Keratinocyte (primary cell): ENCODE measurements at regions not wholly inside any gene's neighbourhood (a gene's known extent, or its start where the extent isn't known, plus 50 kb on each side); places are given as distances from the start of the nearest gene placed in this dataset.

Source experiments
- DNase-seq: peaks from one replicate; pipeline ENCODE4 v3.0.0-alpha.2; 2011; ENCODE audit warnings: low read depth, missing footprints, low spot score
- FAIRE-seq: peaks from 2 replicates; lab custom pipeline; 2011; peaks lifted over from hg19 to GRCh38; lab: Jason Lieb, UNC
- H2AFZ ChIP-seq: 2 replicates; pipeline ENCODE4 v1.6.0; 2012; ENCODE audit warnings: low read length, control low read depth, inconsistent platforms; ENCODE audit not compliant: control insufficient read depth
- H3K27ac ChIP-seq: 2 replicates; pipeline ENCODE4 v1.5.1; 2011; ENCODE audit warnings: low read length; ENCODE audit not compliant: control insufficient read depth, insufficient read depth
- H3K27me3 ChIP-seq: 3 replicates; pipeline ENCODE4 v1.6.0; 2011; ENCODE audit warnings: low read length; ENCODE audit not compliant: control insufficient read depth, insufficient read depth; ENCODE audit errors: extremely low read depth
- H3K36me3 ChIP-seq, 2 experiments: 2 replicates in 1 of 2; 3 replicates in 1 of 2; pipeline ENCODE4 v1.5.1; 2011; ENCODE audit warnings: low read length in 2 of 2, mild to moderate bottlenecking in 1 of 2; ENCODE audit not compliant: control insufficient read depth in 2 of 2, insufficient read depth in 2 of 2; ENCODE audit errors: extremely low read depth in 1 of 2
- H3K4me1 ChIP-seq: 3 replicates; pipeline ENCODE4 v1.5.1; 2011; ENCODE audit warnings: low read length; ENCODE audit not compliant: control insufficient read depth, insufficient read depth; ENCODE audit errors: extremely low read depth
- H3K4me2 ChIP-seq: 3 replicates; pipeline ENCODE4 v1.6.0; 2011; ENCODE audit warnings: low read depth, low read length; ENCODE audit not compliant: control insufficient read depth, insufficient read depth; ENCODE audit errors: extremely low read depth
- H3K4me3 ChIP-seq, 3 experiments: fragments of 200-600 bp in 1 of 3; sonication (generic) in 1 of 3; 2 replicates in 2 of 3; 3 replicates in 1 of 3; pipeline ENCODE4 v1.5.1; 2011 to 2016; ENCODE audit warnings: low read length in 3 of 3, mild to moderate bottlenecking in 3 of 3, control low read depth in 2 of 3, inconsistent platforms in 1 of 3, low read depth in 1 of 3, mixed read lengths in 1 of 3, mixed run types in 1 of 3, moderate library complexity in 1 of 3; ENCODE audit not compliant: control insufficient read depth in 2 of 3, insufficient read depth in 2 of 3; ENCODE audit errors: extremely low read depth in 1 of 3
- H3K79me2 ChIP-seq: 2 replicates; pipeline ENCODE4 v1.6.0; 2012; ENCODE audit warnings: low read length; ENCODE audit not compliant: control insufficient read depth, insufficient read depth
- H3K9ac ChIP-seq: 3 replicates; pipeline ENCODE4 v1.6.0; 2011; ENCODE audit warnings: low read length; ENCODE audit not compliant: control insufficient read depth, insufficient read depth; ENCODE audit errors: extremely low read depth
- H3K9me1 ChIP-seq: 3 replicates; pipeline ENCODE4 v1.6.0; 2011; ENCODE audit warnings: low read length; ENCODE audit not compliant: control insufficient read depth, insufficient read depth; ENCODE audit errors: extremely low read depth
- H3K9me3 ChIP-seq: 2 replicates; pipeline ENCODE4 v1.5.1; 2012; ENCODE audit warnings: low read depth, low read length; ENCODE audit not compliant: control insufficient read depth
- H4K20me1 ChIP-seq: 3 replicates; pipeline ENCODE4 v1.6.0; 2011; ENCODE audit warnings: low read length; ENCODE audit not compliant: control insufficient read depth, insufficient read depth; ENCODE audit errors: extremely low read depth
- EZH2 ChIP-seq: IDR thresholded peaks from one replicate; pipeline ENCODE4 v1.6.1; 2012; ENCODE audit warnings: inconsistent platforms, mild to moderate bottlenecking, low read length, moderate library complexity
- dilution Hi-C: fragments of 300-500 bp; cut with MboI; formaldehyde crosslinking; loops from one replicate; pipeline ENCODE4 v1.7.0; 2020; ENCODE audit warnings: low sequenced_read_pairs; ENCODE audit not compliant: extremely low pct_ligation_motif_present
- TF ChIP-seq, protein P1 (sequence below), 3 experiments: IDR thresholded peaks in 1 of 3; conservative IDR thresholded peaks in 1 of 3; optimal IDR thresholded peaks in 1 of 3; 2 replicates in 2 of 3; 3 replicates in 1 of 3; pipeline versions ENCODE3 to v1.5.1; 2011; ENCODE audit warnings: low read length in 3 of 3, mild to moderate bottlenecking in 3 of 3, moderate library complexity in 2 of 3, control low read depth in 1 of 3, inconsistent platforms in 1 of 3; ENCODE audit not compliant: insufficient read depth in 2 of 3; ENCODE audit errors: extremely low read depth in 1 of 3

DNA sequence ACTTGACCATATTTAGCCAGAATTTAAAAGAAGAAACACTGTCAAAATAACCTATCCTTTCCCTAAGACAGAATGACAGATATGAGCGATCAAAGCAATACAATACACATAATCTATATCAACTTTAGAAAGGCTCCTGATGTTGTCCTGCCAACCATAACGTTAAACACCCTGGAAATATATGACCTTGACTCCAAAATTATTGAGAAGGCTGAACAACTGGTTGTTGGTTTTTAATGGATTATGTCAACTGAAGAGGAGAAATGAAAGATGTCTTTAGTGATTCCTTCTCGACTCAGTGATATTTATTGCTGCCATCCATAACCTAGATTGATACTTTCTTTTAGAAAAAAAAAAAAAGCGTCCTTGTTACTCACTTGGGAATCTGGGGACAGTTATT is 957.2 kb downstream of the SLITRK1 start:
- Histone ChIP-seq H2AFZ (no peak overlapping the region), H3K79me2 (no peaks in the 10 kb centered on the region), H3K4me1 (no peaks in the 10 kb centered on the region), H4K20me1 (no peaks in the 10 kb centered on the region), H3K27me3 (no peaks in the 10 kb centered on the region), H3K36me3 (no peaks in the 10 kb centered on the region), H3K27ac (no peak overlapping the region), H3K9me3 (no peaks in the 10 kb centered on the region), H3K4me3 (no peak overlapping the region), H3K4me2 (no peak overlapping the region), H3K9me1 (no peaks in the 10 kb centered on the region), H3K9ac (no peak overlapping the region)
- FAIRE-seq: no peak
- no peak for TF ChIP-seq EZH2
- TF ChIP-seq, protein P1, sequence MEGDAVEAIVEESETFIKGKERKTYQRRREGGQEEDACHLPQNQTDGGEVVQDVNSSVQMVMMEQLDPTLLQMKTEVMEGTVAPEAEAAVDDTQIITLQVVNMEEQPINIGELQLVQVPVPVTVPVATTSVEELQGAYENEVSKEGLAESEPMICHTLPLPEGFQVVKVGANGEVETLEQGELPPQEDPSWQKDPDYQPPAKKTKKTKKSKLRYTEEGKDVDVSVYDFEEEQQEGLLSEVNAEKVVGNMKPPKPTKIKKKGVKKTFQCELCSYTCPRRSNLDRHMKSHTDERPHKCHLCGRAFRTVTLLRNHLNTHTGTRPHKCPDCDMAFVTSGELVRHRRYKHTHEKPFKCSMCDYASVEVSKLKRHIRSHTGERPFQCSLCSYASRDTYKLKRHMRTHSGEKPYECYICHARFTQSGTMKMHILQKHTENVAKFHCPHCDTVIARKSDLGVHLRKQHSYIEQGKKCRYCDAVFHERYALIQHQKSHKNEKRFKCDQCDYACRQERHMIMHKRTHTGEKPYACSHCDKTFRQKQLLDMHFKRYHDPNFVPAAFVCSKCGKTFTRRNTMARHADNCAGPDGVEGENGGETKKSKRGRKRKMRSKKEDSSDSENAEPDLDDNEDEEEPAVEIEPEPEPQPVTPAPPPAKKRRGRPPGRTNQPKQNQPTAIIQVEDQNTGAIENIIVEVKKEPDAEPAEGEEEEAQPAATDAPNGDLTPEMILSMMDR (optimal IDR thresholded peaks at IDR 0.05 in 1 of 3, IDR thresholded peaks at IDR 0.05 in 1 of 3, conservative IDR thresholded peaks at IDR 0.05 in 1 of 3; ENCODE audit: extremely low read depth in 1 of 3, insufficient read depth in 2 of 3, low read length in 3 of 3): no peak
- dilution Hi-C loops: no loop called here
- DNase-seq: no peak

DNA sequence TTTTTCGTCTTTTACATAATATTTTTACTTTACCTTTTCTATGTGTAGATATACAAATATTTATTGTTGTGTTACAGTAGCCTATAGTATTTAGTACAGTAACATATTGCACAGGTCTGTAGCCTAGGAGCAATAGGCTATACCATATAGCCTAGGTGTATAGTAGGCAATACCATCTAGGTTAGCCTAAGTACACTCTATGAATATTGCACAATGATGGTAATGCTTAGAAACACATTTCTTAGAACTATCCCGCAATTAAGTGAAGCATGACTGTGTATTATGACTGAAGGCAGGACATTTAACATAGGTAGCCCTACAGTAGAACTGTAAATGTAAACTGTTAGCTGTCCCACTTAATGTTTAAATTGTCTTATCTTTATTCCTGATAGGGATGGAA is 964.3 kb downstream of the SLITRK1 start:
- FAIRE-seq (no peak), DNase-seq (no peak)
- no peak for TF ChIP-seq EZH2
- TF ChIP-seq, protein P1 (optimal IDR thresholded peaks at IDR 0.05 in 1 of 3, IDR thresholded peaks at IDR 0.05 in 1 of 3, conservative IDR thresholded peaks at IDR 0.05 in 1 of 3; ENCODE audit: extremely low read depth in 1 of 3, insufficient read depth in 2 of 3, low read length in 3 of 3): no peak
- H3K27me3 ChIP-seq: no peaks in the 10 kb centered on the region
- no peak overlapping the region for H3K9ac ChIP-seq
- H3K4me2 ChIP-seq: no peak overlapping the region
- no peaks in the 10 kb centered on the region for H4K20me1 ChIP-seq
- no peaks in the 10 kb centered on the region for H3K4me1 ChIP-seq
- H3K79me2 ChIP-seq: no peaks in the 10 kb centered on the region
- dilution Hi-C loops: no loop called here
- no peaks in the 10 kb centered on the region for H3K9me3 ChIP-seq
- no peaks in the 10 kb centered on the region for H3K36me3 ChIP-seq
- no peak overlapping the region for H3K27ac ChIP-seq
- H2AFZ ChIP-seq: no peak overlapping the region
- no peak overlapping the region for H3K4me3 ChIP-seq
- H3K9me1 ChIP-seq: no peaks in the 10 kb centered on the region
